NCI-H128 (cell line): ENCODE measurements at regions not wholly inside any gene's neighbourhood (a gene's known extent, or its start where the extent isn't known, plus 50 kb on each side); places are given as distances from the start of the nearest gene placed in this dataset.
A peak's percentile ranks its signal among the peaks of the same experiment; 100 is the strongest.

Experiments
- DNase-seq: peaks from one replicate; lab custom pipeline; 2025; ENCODE audit not compliant: unreplicated experiment; lab: John Stamatoyannopoulos, UW

GRCh38 chr5:67720162-67720772, 495.3 kb upstream of the PIK3R1 start:
- no peak for DNase-seq

DNA sequence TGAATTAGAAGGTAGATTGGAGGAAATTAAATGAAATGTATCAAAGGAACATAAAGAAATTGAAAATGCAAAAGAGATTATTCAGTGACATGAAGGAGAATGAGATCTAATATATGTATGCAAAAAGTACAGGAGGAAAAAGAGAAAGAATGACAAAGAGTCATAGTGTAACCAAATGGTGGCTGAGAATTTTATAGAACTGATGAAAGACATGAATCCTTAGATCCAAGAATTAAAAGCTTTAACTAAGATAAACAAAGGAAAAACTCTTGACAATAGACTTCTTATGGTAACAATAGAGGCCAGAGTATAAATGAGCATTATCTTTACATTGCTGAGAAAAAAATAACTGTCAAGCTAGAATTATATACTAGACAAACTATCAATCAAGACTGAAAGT, 505.4 kb upstream of the CD180 start:
- no peak for DNase-seq

- DNase-seq = no peak
These were observed 503.0 kb upstream of the CD180 start for GRCh38 chr5:67699560-67699959.

- no peak for DNase-seq
These were observed 499.8 kb upstream of the CD180 start for GRCh38 chr5:67696446-67696845.

- no peak for DNase-seq
These were observed 498.8 kb upstream of the CD180 start for GRCh38 chr5:67695369-67695768.

DNA sequence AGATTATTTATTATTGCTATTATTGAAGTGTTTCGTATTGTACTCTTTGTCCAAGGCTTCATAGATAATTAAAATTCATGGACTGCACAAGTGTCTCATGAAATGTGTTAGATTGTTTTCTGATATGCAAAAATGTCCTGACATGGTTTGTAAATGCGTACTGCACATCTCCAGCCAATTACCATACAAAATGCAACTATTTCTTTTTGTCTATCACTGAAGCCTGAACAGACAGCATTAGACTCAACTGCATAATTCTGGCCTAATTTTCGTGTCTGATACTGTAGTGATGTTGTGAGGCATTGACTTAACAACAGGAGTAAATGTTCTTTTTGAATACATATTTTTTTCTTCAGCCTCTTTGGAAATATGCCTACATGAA, 498.2 kb upstream of the CD180 start:
- DNase-seq = no peak

- no peak for DNase-seq
These were observed 497.6 kb upstream of the CD180 start for GRCh38 chr5:67693956-67694809.

DNA sequence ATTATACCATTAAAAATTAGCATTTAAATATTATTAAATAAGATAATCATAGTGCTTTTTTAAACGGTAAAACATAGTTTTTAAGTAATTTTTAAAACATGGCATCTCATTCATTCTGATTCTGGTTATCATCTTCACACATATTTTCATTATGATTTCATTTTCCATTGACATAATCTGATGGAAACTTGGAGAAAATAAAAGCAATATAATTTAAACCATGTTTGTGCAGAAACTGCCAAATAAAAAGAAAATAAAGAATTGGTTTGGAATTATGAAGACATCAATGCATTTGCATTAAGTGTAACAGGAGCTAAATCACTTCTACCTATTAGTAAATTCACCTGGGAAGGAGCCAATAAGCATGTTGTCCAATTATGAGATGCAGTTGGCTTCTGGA, 490.1 kb upstream of the CD180 start:
- no peak for DNase-seq

DNA sequence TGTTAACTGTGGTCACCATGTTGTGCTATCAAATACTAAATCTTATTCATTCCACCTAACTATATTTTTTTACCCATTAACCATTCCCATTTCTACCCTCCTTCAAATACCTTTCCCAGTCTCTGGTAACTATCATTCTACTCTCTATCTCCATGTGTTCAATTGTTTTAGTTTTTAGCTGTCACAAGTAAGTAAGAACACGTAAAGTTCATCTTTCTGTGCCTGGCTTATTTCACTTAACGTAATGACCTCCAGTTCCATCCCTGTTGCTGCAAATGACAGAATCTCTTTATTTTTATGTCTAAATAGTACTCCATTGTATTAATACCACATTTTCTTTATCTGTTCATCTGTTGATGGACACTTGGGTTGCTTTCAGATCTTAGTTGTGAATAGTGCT, 485.1 kb upstream of the CD180 start:
- DNase-seq = no peak

DNA sequence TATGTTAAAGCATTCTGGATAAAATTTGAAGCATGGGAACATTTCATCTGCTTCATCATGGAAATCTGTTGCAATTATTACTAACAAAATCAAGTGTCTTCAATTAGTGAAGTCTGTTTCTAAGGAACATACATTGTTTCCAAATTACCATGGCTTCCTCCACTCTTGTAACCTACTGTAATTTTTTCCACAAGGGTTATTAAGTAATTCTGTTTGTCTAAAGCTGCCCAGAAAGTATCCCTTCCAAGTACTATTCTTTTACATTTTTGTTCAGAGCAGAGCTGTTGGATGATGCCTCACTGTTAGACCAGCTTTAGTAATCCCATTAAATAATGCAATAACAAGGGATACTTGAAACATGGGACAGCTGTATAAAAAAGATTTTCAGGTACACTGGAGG, 483.5 kb upstream of the CD180 start:
- DNase-seq = no peak

DNA sequence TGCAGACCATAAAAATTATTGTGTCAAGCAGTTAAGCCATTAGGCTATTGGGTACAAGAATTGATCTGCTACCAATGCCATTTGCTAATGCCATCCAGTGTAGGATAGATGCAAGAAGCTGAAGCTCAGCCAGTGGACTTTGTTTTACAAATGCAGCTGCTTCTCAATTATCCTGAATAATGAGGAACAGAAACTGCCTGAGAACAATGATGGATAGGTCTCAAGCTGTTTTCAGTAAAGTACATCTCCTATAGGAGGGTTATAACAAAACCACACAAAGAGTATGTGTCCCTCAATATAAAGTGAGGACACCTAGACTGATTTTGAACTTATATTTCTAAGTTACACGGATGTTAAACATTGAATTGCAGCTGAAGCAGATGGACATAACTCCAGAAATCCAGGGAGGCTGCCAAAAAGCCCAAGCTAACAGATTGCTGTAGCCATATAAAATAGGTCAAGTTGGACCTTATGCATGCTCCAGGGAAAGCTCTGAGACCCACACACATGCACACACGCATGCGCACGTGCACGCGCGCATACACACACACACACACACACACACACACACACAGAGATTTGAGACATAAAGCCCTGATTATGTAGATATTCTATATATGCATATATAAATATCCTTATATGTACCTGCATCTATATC, 482.7 kb upstream of the CD180 start:
- DNase-seq = no peak

DNA sequence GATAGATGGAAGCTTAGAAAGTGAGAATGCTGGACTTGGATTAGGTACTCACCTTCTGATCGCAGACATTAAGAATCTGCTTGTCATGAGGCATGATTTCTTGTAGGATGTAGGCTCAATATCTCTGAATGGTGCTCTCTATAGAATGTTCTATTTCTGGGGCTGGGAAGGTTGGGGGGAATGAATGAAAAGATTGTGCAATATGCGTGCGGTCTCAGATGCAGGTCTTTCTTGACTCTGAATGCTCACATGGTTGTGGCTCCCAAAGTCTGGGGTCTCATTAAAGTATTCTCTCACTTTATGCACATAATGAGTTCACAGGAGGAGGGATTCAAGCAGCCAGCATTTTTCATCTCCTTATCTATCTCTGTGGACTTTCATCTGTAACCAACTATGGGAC, 482.0 kb upstream of the CD180 start:
- DNase-seq = no peak

GRCh38 chr5:67677422-67677970, 480.9 kb upstream of the CD180 start:
- no peak for DNase-seq

GRCh38 chr5:67676863-67677262, 480.3 kb upstream of the CD180 start:
- DNase-seq = no peak

GRCh38 chr5:67674159-67674655, 477.6 kb upstream of the CD180 start:
- DNase-seq = no peak

GRCh38 chr5:67673618-67674017, 477.0 kb upstream of the CD180 start:
- DNase-seq = no peak

- no peak for DNase-seq
These were observed 476.6 kb upstream of the CD180 start for GRCh38 chr5:67673180-67673579.

DNA sequence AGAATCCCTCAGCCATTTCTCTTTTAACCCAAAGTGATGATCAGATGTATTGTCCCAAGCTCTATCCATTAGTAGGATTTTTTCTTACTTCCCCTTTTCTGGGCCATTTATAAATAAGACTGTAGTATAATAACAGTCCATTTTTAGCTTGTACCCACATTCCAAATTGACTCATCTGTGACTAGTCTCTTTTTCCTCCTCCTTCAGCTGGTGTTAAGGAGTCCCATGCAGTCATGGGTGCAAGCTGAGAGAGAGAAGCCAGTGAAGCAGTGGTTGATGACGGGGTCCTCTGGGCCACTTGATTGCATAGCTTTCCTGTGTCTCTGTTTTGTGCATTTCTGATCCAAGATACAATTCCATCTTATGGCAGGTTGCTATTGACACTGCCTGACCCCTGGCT, 476.0 kb upstream of the CD180 start:
- no peak for DNase-seq

DNA sequence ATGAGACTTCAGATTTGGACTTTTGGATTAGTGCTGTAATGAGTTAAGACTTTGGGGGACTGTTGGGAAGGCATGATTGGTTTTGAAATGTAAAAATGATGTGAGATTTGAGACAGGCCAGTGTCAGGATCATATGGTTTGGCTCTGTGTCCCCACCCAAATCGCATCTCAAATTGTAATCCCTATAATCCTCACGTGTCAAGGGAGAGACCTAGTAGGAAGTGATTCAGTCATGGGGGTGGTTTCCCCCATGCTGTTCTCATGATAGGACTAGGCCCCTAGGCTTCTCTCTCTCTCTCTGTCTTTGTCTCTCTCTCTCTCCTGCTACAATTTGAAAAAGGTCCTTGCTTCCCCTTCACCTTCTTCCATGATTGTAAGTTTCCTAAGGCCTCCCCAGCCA, 473.3 kb upstream of the CD180 start:
- no peak for DNase-seq

DNA sequence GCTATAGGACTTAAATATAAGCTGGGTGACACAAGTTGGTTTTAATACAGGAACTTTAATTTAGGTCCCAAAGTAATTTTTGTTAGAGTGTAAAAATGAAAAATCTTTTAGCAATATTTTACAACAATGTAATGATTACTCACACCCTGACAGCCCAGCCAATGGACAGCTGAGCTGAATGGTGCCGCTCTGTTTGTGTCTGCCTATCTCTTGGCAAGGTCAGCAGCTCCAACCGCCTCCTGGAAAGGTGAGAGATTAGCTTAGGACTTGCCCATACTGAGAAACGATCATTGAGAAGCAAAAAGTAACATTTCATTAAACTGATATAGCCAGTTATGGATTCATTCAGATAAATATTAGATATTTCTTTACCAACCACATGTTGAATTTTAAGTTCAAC, 463.6 kb upstream of the CD180 start:
- DNase-seq = no peak

GRCh38 chr5:67659288-67659687, 462.7 kb upstream of the CD180 start:
- peak; percentile 2 for DNase-seq

DNA sequence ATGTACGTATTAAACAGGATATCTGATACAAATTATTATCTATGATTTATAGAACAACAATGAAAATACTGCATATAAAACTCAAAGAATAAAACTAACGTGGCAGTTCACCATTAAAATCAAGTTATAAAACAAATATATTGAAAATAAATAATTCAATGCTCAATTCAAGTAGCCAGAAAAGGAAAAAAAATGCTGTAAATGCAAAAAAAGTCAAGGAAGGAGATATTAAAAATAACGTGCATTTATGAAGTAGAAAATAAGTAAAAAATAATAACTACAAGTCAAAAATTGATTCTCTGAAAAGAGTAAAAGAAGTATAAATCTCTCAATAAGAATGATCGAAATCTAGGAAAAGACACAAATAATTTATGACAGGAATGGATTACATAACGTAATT, 460.5 kb upstream of the CD180 start:
- no peak for DNase-seq
